Activated CD4-positive, alpha-beta T cell treated with anti-CD3 and anti-CD28 coated beads for 48 hours (primary cell): ENCODE measurements at regions not wholly inside any gene's neighbourhood (a gene's known extent, or its start where the extent isn't known, plus 50 kb on each side); places are given as distances from the start of the nearest gene placed in this dataset.
A peak's percentile ranks its signal among the peaks of the same experiment; 100 is the strongest.
"Not testable (repeated sequence)": the region's sequence is repeated elsewhere in the genome, so short reads cannot be mapped to it uniquely, and the experiment has no call there.

Experiments
- DNase-seq: peaks from one replicate; pipeline ENCODE4 v3.0.0-alpha.2; 2020

DNA sequence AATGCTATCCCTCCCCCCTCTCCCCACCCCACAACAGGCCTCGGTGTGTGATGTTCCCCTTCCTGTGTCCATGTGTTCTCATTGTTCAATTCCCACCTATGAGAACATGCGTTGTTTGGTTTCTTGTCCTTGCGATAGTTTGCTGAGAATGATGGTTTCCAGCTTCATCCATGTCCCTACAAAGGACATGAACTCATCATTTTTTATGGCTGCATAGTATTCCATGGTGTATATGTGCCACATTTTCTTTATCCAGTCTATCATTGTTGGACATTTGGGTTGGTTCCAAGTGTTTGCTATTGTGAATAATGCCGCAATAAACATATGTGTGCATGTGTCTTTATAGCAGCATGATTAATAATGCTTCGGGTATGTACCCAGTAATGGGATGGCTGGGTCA lies 1156.1 kb downstream of the NAALADL2 start:
- not testable (repeated sequence) for DNase-seq

DNA sequence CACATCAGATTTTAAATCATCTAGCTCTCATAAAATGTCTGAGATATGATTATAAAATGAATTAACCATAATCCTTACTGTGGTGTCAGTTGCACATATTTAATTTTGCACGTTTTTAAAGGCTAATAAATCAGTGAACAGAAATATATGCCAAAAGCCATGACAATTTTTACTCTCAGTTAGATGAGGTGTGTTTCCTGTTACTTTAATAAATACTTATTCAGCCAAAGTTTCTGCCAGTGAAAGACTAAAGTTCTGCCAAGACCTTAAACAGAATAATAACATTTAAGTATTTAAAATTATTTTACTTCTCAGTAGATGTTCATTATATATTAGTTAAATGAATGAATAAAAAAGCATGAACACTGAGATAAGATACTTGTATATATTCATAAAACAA lies 1150.1 kb downstream of the NAALADL2 start:
- DNase-seq, result no peak

DNA sequence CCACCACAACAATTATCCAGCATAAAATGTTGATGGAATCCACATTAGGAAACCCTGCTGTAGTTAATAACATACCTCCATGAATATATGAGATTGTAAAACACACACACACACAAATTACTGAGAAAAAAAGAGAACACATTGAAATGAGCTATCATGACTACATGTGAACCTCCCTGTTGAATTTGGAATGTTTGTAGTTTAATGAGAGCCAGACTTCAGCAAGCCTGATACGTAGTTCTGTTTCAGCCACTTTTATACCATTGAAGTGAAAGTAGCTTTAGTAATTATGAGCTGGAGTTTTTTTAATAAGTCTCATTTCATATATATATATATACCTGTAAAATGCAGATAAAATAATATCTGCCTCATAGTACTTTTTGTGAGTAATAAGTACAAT lies 1146.4 kb downstream of the NAALADL2 start:
- no peak for DNase-seq

DNA sequence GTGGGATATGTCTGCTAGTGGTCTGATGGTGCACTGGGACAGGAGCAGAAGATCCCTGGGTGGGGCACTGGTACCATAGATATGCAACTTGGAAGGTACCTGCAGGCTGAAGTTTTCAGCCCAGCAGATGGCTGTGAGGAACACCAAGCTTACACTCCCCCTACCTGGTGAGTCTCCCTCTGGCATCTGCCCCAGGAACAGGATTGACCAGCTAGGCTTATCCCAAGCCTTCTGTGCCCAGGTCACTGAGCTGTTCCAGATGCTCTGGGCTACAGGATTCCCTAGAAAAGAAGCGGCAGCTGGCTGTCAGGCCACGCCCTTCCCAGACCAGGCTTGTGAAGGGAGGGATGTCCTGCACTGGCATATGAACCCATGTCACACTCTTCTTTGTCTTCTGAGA lies 1130.0 kb downstream of the NAALADL2 start:
- DNase-seq, result no peak

DNA sequence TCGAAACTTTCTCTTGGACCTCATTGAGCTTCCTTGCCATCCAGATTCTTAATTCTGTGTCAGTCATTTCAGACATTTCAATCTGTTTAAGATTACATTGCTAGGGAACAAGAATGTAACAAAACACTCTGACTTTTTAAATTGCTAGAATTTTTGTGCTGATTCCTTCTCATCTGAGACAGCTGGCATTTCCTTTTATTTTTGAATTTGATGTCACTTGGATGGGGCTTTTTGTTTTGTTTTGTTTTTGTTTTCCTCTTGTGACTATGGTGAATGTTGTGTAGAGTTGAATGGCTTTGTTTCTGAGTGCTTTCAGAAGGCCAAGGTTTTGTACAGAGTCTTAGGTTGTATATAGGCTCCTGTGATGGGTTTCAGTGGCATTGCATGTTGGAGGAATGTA lies 1129.3 kb downstream of the NAALADL2 start:
- no peak for DNase-seq

DNA sequence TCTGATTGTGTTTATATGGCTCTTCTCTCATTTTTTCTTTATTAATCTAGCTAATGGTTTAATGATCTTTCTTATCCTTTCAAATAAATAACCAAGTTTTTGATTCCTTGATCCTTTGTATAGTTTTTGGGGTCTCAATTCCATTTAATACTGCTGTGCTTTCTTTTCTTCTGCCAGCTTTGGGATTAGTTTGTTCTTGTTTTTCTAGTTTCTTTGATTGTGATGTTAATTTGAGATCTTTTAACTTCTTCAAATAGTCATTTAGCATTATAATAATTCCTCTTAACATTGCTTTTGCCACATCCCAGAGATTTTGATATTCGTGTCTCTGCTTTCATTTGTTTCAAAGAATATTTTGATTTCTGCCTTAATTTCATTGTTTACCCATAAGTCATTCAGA lies 1126.6 kb downstream of the NAALADL2 start:
- no peak for DNase-seq

DNA sequence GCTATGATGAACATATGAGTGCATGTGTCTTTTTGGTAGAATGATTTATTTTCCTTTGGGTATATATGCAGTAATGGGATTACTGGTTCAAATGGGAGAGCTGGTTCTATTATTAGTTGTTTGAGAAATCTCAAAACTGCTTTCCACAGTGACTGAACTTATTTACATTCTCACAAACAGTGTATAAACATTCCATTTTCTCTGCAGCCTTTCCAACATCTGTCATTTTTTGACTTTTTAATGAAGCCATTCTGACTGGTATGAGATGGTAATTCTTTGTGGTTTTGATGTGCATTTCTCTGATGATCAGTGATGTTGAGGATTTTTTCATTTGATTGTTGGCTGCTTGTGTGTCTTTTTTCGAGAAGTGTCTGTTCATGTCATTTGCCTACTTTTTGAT lies 1124.2 kb downstream of the NAALADL2 start:
- DNase-seq, result no peak

DNA sequence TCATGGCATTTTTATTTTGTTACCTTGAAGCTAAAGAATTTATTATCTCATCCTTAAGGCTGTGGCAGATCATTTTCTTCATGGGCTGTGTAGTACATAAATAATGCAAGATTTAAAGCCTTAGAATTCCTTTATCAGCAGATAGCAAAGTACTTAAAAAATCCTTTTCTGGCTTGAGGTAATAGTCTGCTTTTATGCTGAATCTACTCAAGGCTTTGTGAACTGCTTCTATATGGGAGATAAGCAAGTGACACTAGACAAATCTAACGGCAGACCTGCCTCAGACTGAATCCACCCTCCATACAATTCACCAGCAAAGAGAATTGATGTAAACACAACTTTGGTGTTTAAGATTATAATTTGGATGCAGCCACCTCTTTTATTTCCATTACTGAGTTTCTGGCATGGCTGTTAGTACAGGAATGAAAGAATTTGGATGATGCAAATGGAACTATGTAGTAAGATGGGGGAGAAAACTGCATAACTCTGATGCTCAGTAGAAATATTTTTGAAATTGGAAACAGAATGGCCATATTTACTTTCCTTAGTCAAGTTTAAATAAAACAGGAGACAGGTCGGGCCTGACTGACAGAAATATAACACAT lies 1121.5 kb downstream of the NAALADL2 start:
- no peak for DNase-seq

DNA sequence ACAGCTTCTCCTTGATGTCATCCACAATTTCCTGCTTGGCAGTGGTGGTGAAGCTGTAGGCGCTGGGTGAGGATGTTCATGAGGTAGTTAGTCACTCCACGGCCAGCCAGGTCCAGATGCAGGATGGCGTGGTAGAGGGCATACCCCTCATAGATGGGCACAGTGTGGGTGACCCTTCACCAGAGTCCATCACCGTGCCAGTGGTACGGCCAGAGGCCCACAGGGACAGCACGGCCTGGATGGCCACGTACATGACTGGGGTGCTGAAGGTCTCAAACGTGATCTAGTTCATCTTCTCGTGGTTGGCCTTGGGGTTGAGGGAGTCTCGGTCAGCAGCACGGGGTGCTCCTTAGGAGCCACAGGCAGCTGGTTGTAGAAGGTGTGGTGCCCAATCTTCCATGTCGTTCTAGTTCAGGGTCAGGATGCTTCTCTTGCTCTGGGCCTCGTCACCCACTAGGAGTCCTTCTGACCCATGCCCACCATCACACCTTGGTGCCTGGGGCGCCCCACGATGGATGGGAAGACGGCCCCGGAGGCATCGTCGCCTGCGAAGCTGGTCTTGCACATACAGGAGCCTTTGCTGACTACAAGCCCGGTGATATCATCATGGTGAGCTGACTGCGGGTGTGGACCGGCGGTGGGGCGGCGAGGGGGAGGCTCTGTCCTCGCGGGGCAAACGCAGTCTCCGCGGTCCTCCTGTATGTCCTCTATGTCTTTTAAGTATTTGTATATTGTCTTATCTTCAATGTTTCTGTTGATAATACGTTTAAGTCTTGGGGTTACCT lies 1119.0 kb downstream of the NAALADL2 start:
- DNase-seq, result no peak

DNA sequence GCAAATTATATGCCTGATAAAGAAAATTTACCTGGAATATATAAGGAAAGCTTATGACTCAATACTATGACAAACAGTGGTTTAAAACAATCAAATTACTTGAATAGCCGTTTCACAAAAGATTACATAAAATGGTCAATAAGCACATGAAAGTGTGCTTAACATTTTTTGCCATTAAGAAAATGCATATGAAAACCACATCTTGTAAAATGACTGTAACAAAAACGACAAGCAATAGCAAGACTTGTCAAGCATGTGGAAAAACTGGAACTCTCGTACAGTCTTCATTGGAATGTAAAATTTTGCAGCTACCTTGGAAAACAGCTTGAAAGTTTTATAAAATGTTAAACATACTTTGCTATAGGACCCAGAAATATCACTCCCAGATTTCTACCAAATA lies 1110.3 kb downstream of the NAALADL2 start:
- DNase-seq, result no peak

DNA sequence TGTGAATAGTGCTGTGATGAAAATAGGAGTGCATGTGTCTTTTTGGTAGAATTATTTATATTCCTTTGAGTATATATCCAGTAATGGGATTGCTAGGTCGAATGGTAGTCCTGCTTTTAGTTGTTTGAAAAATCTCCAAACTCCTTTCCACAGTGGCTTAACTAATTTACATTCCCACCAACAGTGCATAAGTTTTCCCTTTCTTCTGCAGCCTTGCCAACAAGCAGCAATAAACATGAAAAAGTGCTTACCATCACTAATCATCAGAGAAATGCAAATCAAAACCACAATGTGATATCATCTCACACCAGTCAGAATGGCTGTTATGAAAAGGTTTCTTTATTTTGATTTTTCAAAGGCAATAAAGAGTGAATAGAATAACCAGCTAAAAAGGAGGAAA lies 1105.9 kb downstream of the NAALADL2 start:
- no peak for DNase-seq

DNA sequence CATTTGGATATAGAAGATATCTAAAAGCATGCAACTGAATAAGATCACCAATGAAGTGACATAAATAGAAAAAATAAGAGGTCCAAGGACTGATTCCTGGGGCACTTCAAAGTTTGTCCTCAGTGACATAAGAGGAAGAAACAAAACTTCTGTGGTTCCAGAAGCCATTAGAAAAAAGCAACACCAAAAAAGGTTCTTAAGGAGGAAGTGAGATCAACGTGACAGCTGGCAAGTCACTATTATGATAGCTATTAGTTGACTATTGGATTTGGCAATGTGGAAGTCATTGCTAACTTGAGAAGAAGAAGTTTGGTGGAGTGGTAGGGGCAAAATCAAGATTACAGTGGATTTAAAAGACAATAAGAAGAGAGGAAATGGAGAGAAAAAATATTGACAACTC lies 1098.3 kb downstream of the NAALADL2 start:
- no peak for DNase-seq

DNA sequence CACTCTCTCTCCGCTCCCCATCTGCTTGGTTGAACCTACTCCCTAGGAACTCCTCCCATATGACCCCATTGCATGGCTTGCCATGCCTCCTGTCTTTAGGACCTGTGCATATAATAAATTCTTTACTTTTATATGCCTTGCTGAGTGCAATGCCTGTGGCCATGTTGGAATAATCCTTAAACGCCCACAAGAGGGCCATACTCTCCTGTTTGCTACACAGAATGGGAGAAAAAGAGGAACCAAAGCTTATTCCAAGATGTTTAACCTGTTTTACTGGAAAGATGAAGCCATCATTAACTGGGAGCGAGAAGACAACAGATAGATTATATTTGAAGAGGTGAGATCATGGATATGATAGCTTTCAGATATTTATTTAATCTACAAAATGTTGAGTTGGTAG lies 1097.8 kb downstream of the NAALADL2 start:
- no peak for DNase-seq

DNA sequence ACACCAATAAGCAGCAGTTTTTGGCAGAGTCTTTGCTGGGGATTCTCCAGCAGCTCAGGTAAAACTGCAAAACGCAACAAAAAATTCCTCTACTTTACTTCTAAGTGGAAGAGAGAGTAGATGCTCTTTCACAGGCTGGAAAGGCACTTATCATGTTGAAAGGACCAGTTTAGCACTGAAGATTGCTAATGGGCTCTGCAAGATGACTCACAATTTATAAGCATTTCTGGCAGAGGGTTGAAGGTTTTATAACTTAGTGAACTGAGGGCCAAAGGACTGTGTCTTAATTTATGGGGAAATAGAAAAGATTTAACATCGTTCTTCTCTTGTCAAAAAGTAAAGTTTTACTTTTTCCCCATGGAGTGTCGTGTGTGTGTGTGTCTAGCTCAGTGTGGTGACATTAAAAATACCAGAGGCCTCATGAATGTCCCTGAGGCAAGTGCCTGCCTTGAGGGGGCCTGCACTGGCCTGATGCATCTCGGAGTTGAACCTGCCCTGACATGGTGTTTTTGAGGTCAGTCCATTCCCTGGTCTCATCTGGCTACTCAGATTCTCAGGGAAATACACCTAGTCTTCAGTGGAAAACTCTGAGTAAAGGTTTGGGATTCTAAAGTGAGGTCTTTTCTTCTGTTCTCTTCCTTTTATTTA lies 1092.0 kb downstream of the NAALADL2 start:
- DNase-seq, result no peak

DNA sequence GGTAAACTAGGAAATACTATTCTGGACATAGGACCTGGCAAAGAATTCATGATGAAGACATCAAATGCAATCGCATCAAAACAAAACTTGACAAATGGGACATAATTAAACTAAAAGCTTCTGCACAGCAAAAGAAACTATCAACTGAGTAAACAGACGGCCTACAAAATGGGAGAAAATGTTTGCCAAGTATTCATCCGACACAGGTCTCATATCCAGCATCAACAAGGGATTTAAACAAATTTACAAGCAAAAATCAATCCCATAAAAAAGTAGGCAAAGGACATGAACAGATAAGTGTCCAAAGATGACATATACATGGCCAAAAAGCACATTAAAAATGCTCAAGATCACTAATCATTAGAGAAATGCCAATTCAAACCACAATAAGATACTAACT lies 1088.9 kb downstream of the NAALADL2 start:
- DNase-seq, result no peak

DNA sequence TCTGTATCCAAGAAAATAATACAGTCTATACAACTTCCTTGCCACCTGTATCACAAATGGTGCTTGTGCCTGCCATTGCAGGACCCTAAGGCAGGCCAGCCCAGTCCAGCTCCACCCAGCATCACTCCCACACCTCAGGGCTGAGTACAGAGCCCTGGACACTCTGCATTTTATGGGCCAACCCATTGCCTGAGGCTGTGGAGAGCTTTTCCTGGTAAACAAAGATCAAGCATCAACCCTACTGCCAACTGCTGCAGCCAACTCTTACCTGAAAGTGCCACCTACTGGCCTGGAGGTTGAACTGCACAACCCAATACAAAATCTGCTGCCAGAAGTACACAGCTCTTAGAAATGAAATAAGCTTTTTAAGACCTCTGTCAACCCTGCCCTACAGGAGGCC lies 1082.2 kb downstream of the NAALADL2 start:
- peak; percentile 8 for DNase-seq

DNA sequence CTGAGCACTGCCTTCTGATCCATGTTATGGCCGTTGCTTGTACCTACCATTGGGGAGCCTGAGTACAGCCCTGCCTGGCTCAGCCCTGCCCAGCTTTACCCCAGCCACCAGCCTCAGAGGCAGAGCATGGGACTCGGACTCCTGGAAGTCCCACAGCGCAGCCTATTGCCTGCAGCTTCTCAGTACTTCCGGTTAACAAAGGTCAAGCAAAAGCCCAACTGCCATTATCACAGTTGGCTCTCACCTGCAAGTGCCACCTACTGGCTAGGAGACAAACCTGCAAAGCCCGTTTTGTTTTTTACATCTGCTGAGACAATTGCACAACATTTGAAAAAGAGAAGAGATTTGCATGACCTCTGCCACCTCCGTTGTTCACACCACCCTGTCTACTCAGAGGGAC lies 1081.7 kb downstream of the NAALADL2 start:
- no peak for DNase-seq

DNA sequence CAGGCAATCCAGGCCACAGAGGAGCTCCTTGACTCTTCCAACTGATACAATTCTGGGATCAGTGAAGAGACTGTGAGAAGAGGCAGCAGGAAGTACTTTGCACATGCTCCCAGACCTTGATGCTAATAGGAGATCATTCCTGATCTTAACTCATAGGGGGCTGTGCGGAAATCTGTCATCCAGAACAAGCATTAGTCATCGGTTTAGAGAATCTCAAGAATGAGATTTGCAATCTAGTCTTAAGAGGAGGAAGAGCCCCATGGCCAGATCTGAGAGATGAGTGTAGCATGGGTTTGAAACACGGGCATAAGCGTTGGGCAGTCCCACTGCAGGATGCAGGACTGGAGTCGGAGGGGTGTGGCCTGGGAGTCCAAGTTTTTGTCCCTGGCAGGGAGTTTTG lies 1081.1 kb downstream of the NAALADL2 start:
- no peak for DNase-seq

DNA sequence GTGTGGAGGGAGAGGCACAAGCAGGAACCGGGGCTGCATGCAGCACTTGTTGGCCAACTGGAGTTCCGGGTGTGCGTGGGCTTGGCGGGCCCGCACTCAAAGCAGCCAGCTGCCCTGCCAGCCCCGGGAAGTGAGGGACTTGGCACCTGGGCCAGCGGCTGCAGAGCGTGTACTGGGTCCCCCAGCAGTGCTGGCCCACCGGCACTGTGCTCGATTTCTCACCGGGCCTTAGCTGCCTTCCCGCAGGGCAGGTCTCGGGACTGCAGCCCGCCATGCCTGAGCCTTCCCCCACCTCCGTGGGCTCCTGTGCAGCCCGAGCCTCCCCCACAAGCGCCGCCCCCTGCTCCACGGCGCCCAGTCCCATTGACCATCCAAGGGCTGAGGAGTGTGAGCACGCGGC lies 1078.2 kb downstream of the NAALADL2 start:
- DNase-seq, result not testable (repeated sequence)

DNA sequence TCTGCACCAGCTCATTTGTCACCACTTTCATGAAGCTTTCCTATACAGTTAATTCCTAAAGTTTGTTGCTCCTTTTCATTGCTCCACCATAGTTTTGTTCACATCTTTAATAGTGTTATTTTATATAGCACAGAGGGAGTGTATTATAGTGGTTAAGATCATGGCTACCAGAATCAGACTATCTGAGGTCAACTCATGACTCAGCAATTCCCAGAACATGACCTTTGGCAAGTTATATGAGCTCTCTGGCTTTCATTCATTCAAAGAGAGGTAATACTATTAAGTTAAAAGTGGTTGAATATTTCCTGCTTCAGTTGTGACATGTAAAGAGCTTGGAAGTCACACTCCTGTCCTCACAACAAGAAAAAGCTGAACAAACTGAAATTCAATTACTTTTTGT lies 1073.5 kb downstream of the NAALADL2 start:
- no peak for DNase-seq

DNA sequence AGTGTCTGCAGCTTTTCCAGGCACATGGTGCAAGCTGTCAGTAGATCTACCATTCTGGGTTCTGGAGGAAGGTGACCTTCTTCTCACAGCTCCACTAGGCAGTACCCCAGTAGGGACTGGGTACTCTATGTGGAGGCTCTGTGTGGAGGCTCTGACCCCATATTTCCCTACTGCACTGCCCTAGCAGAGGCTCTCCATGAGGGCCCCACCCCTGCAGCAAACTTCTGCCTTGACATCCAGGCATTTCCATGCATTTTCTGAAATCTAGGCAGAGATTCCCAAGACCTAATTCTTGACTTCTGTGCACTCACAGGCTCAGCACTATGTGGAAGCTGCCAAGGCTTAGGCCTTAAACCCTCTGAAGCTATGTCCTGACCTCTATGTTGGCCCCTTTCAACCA lies 1060.0 kb downstream of the NAALADL2 start:
- DNase-seq, result no peak

DNA sequence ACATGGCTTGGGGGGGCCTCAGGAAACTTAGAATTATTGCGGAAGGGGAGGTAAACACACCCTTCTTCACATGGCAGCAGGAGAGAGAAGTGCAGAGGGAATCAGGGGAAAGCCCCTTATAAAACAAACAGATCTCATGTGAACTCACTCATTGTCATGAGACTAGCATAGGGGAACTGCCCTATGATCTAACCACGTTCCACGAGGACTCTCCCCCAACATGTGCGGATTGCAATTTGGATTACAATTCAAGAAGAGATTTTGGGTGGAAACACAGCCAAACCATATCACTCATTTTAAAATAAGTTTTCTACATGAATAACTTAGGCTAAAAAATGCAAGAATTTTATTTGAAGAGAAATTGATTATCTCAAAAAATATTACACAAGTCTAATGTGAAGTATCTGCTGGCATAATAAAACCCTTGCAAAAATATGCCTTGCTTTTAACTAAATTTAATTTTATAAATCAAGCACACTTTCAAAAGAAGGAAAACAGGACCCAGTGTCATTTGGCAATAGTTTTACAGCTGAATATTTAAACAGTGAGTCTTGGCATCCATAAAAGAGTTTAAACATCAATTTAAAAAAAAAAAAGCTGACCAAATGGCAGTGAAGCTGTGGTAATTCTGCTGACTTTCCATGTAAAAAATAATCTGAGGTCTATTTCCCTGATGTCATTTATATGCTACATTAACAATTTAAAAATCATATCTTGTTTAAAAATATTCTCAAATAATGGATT lies 1057.2 kb downstream of the NAALADL2 start:
- no peak for DNase-seq

DNA sequence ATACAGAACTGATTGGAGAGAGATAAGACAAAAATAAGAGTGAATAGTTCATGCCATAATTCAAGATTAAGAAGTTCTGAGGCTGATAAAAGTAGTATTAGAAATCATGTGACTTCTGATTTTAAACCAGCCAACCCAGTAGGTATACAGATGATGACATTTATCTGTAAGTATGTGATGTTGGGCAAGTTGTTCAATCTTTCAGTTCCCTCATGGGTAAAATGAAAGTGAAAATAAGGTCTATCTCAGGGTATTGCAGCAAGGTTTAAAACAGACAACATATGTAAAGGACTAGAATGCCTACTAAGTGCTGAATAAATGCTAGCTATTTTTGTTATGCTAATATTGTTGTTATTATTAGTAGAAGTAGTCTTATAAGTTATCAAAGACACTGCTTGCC lies 1055.7 kb downstream of the NAALADL2 start:
- DNase-seq, result no peak

DNA sequence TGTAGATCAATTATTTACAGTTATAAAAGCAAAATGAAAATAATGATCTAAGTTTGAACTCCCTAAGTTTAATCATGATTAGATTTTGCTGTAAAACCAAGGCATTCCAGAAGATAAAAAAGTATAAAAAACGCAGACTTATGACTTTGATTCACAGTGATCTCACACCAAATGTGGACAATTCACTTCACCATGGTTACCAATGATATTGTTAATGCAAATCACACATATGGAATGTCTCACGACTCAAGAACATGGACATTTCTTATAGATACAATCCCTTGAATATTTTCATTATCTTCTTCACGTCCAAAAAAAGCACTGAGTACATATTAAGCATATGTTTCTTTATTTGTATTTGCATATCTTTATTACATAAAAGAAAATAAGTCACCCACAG lies 1054.2 kb downstream of the NAALADL2 start:
- no peak for DNase-seq
